Endothelial cell of umbilical vein (primary cell): ENCODE measurements at regions not wholly inside any gene's neighbourhood (a gene's known extent, or its start where the extent isn't known, plus 50 kb on each side); places are given as distances from the start of the nearest gene placed in this dataset.

Source experiments
- BruUV-seq: library from RNA; stranded (reverse); fragments of 400-500 nt; replicated peaks from 2 replicates; lab custom pipeline; 2021; lab: Mats Ljungman, UMichigan
- CTCF ChIA-PET: fragments of 300-600, 350-600 bp; sonication (Branson Sonifier 250); formaldehyde crosslinking; loops from one replicate; lab custom pipeline; 2021; ENCODE audit warnings: antibody characterized with exemption, inconsistent platforms; lab: Charles Lee
- POLR2A ChIA-PET: fragments of 300-600, 350-600 bp; sonication (Branson Sonifier 250); formaldehyde crosslinking; loops from one replicate; lab custom pipeline; 2021; ENCODE audit warnings: antibody characterized with exemption, inconsistent platforms; lab: Charles Lee
- DNase-seq: peaks from one replicate; pipeline ENCODE4 v3.0.0-alpha.2; 2011; ENCODE audit warnings: low read depth, low spot score
- FAIRE-seq: peaks from 2 replicates; lab custom pipeline; 2011; peaks lifted over from hg19 to GRCh38; lab: Jason Lieb, UNC
- H2AFZ ChIP-seq: 2 replicates; pipeline ENCODE4 v1.6.0; 2012; ENCODE audit warnings: low read depth, low read length, control low read depth, inconsistent platforms
- H3K27ac ChIP-seq: 2 replicates; pipeline ENCODE4 v1.5.1; 2011; ENCODE audit warnings: low read depth, mild to moderate bottlenecking, control low read depth, low read length, moderate library complexity; ENCODE audit not compliant: insufficient read depth
- H3K27me3 ChIP-seq, 2 experiments: 2 replicates each; pipeline versions ENCODE4 v1.6.0 to v1.6.1; 2011; ENCODE audit warnings: low read length in 2 of 2, mixed read lengths in 1 of 2; ENCODE audit not compliant: control insufficient read depth in 2 of 2, insufficient read depth in 2 of 2
- H3K36me3 ChIP-seq, 2 experiments: 2 replicates in 1 of 2; 3 replicates in 1 of 2; pipeline ENCODE4 v1.5.1; 2011; ENCODE audit warnings: low read length in 2 of 2, mild to moderate bottlenecking in 1 of 2, moderate library complexity in 1 of 2; ENCODE audit not compliant: control insufficient read depth in 2 of 2, insufficient read depth in 2 of 2; ENCODE audit errors: extremely low read depth in 1 of 2
- H3K4me1 ChIP-seq: 3 replicates; pipeline ENCODE4 v1.5.1; 2011; ENCODE audit warnings: mild to moderate bottlenecking, low read length; ENCODE audit not compliant: control insufficient read depth, insufficient read depth; ENCODE audit errors: extremely low read depth
- H3K4me2 ChIP-seq: 2 replicates; pipeline ENCODE4 v1.6.1; 2011; ENCODE audit warnings: low read length, control low read depth, mixed read lengths; ENCODE audit not compliant: insufficient read depth
- H3K4me3 ChIP-seq, 3 experiments: fragments of 200-600 bp in 1 of 3; sonication (generic), shearing (Covaris generic) in 1 of 3; replicated peaks in 1 of 3; 2 replicates each; pipeline ENCODE4 v1.5.1; 2011 to 2016; ENCODE audit warnings: control low read depth in 3 of 3, low read length in 3 of 3, mild to moderate bottlenecking in 2 of 3, inconsistent platforms in 1 of 3, low read depth in 1 of 3, moderate library complexity in 1 of 3; ENCODE audit not compliant: insufficient read depth in 1 of 3
- H3K79me2 ChIP-seq: 2 replicates; pipeline ENCODE4 v1.6.0; 2012; ENCODE audit warnings: low read length, inconsistent platforms; ENCODE audit not compliant: control insufficient read depth, insufficient read depth
- H3K9ac ChIP-seq: replicated peaks from 2 replicates; pipeline ENCODE3; 2011; ENCODE audit warnings: low read length, control low read depth; ENCODE audit not compliant: insufficient read depth; ENCODE audit errors: extremely low read depth
- H3K9me1 ChIP-seq: replicated peaks from 3 replicates; pipeline ENCODE4 v1.6.0; 2011; ENCODE audit warnings: mild to moderate bottlenecking, low read length; ENCODE audit not compliant: control insufficient read depth, insufficient read depth; ENCODE audit errors: extremely low read depth
- H3K9me3 ChIP-seq: replicated peaks from 2 replicates; pipeline ENCODE4 v1.5.1; 2012; ENCODE audit warnings: low read length, inconsistent platforms; ENCODE audit not compliant: control insufficient read depth, insufficient read depth
- H4K20me1 ChIP-seq: replicated peaks from 2 replicates; pipeline ENCODE3; 2011; ENCODE audit warnings: mild to moderate bottlenecking, low read length; ENCODE audit not compliant: control insufficient read depth, insufficient read depth; ENCODE audit errors: extremely low read depth
- FOS ChIP-seq: IDR thresholded peaks from 2 replicates; pipeline ENCODE4 v1.6.1; 2011; ENCODE audit warnings: mild to moderate bottlenecking, low read length, moderate library complexity, borderline replicate concordance; ENCODE audit not compliant: insufficient read depth
- GATA2 ChIP-seq: IDR thresholded peaks from 2 replicates; pipeline ENCODE4 v1.7.0; 2011; ENCODE audit warnings: low read depth, mild to moderate bottlenecking, moderate library complexity, mixed read lengths, low read length; ENCODE audit not compliant: insufficient read length, insufficient read depth
- MYC ChIP-seq: IDR thresholded peaks from one replicate; pipeline ENCODE4 v1.6.1; 2011; ENCODE audit warnings: mild to moderate bottlenecking, low read depth, low read length
- POLR2A ChIP-seq: IDR thresholded peaks from 2 replicates; pipeline ENCODE4 v1.6.1; 2012; ENCODE audit warnings: low read depth, mild to moderate bottlenecking, control low read depth, low read length
- POLR2AphosphoS5 ChIP-seq: IDR thresholded peaks from 2 replicates; pipeline ENCODE4 v1.6.1; 2012; ENCODE audit warnings: low read depth, mild to moderate bottlenecking, control low read depth, low read length, moderate library complexity; ENCODE audit not compliant: insufficient read depth
- dilution Hi-C: fragments of 300-500 bp; cut with MboI; formaldehyde crosslinking; loops from one replicate; pipeline ENCODE4 v1.15.0; 2019; ENCODE audit warnings: low sequenced_read_pairs; ENCODE audit not compliant: extremely low pct_ligation_motif_present
- intact Hi-C: fragments of 100-400 bp; cut with micrococcal nuclease; formaldehyde crosslinking; loops from one replicate; pipeline ENCODE4 v1.10.0; 2022
- TF ChIP-seq, protein P1 (sequence below), 2 donors: IDR thresholded peaks; 1 replicate in 1 of 2; 2 replicates in 1 of 2; pipeline ENCODE4 v1.5.1; 2011; ENCODE audit warnings: low read length in 2 of 2, mild to moderate bottlenecking in 2 of 2, moderate library complexity in 2 of 2, control low read depth in 1 of 2, inconsistent platforms in 1 of 2, low read depth in 1 of 2; ENCODE audit not compliant: insufficient read depth in 1 of 2; ENCODE audit errors: extremely low read depth in 1 of 2
- TF ChIP-seq, protein P2 (sequence below): IDR thresholded peaks from 2 replicates; pipeline ENCODE4 v1.6.1; 2011; ENCODE audit not compliant: insufficient read depth, insufficient read length

DNA sequence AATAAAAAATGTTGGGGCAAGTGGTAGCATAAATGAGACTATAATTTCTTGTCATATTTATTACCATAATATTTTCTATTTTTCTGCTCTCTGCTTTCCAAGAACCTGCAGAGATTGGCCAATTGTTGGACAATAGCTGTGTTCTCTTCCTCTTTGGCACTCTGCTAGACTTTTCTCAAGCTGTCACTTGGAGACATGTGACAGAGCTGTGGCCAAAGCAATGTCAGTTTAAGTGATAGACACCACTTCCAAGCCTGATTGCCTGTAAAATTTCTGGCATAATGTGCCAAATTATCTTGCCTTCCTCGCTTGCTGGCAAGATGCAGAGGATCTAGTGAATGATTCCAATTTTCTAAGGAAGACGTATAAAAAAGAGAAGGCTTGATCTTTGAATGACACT lies 162.2 kb upstream of the NDST4 start:
- Histone ChIP-seq H3K9me3 (no peaks in the 10 kb centered on the region), H3K9ac (no peak overlapping the region), H3K4me3 (no peak overlapping the region), H2AFZ (no peak overlapping the region), H3K4me1 (no peaks in the 10 kb centered on the region), H4K20me1 (no peaks in the 10 kb centered on the region), H3K27me3 (no peaks in the 10 kb centered on the region), H3K4me2 (no peak overlapping the region), H3K36me3 (no peaks in the 10 kb centered on the region), H3K27ac (no peak overlapping the region), H3K9me1 (no peaks in the 10 kb centered on the region), H3K79me2 (no peaks in the 10 kb centered on the region)
- TF ChIP-seq, protein P1, sequence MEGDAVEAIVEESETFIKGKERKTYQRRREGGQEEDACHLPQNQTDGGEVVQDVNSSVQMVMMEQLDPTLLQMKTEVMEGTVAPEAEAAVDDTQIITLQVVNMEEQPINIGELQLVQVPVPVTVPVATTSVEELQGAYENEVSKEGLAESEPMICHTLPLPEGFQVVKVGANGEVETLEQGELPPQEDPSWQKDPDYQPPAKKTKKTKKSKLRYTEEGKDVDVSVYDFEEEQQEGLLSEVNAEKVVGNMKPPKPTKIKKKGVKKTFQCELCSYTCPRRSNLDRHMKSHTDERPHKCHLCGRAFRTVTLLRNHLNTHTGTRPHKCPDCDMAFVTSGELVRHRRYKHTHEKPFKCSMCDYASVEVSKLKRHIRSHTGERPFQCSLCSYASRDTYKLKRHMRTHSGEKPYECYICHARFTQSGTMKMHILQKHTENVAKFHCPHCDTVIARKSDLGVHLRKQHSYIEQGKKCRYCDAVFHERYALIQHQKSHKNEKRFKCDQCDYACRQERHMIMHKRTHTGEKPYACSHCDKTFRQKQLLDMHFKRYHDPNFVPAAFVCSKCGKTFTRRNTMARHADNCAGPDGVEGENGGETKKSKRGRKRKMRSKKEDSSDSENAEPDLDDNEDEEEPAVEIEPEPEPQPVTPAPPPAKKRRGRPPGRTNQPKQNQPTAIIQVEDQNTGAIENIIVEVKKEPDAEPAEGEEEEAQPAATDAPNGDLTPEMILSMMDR (IDR thresholded peaks at IDR 0.05; ENCODE audit: extremely low read depth in 1 of 2, insufficient read depth in 1 of 2, low read depth in 1 of 2, low read length in 2 of 2): no peak
- TF ChIP-seq POLR2AphosphoS5: no peak
- no peak for TF ChIP-seq MYC
- TF ChIP-seq, protein P2, sequence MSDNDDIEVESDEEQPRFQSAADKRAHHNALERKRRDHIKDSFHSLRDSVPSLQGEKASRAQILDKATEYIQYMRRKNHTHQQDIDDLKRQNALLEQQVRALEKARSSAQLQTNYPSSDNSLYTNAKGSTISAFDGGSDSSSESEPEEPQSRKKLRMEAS: no peak
- TF ChIP-seq GATA2: no peak
- no peak for TF ChIP-seq FOS
- TF ChIP-seq POLR2A: no peak
- FAIRE-seq: no peak
- dilution Hi-C loops: no loop called here
- intact Hi-C loops: no loop called here
- CTCF ChIA-PET: no interaction called here
- POLR2A ChIA-PET: no interaction called here
- no TSS peak for BruUV-seq
- DNase-seq: no peak

DNA sequence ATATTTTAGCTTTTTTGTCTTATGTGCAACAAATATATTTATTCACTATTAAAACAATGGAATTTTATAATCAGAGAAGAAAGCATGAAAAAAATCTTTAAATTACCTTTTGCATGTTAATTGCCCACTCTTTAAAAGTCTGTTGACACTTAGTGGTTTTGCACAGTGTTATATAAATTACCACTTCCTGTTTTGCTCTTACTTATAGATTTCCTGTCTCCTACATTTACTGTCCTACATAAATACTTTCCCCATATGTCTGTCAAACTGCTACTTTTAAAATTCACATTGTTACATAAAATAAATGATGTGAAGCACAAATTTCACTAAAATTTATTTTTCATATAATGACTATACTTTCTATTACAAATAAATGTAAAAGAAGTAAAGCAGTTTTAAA lies 161.1 kb upstream of the NDST4 start:
- POLR2A ChIA-PET: no interaction called here
- no TSS peak for BruUV-seq
- dilution Hi-C loops: no loop called here

More for the DNA sequence above, 161.1 kb upstream of the NDST4 start:
- no peak for FAIRE-seq
- Histone ChIP-seq H2AFZ (no peak overlapping the region), H3K4me2 (no peak overlapping the region), H3K4me3 (no peak overlapping the region), H3K4me1 (no peaks in the 10 kb centered on the region), H3K79me2 (no peaks in the 10 kb centered on the region), H3K27me3 (no peaks in the 10 kb centered on the region), H3K9ac (no peak overlapping the region), H3K36me3 (no peaks in the 10 kb centered on the region), H3K9me3 (no peaks in the 10 kb centered on the region), H3K27ac (no peak overlapping the region), H4K20me1 (no peaks in the 10 kb centered on the region), H3K9me1 (no peaks in the 10 kb centered on the region)
- no peak for DNase-seq
- intact Hi-C loops: no loop called here
- CTCF ChIA-PET: no interaction called here
- no peak for TF ChIP-seq POLR2A
- no peak for TF ChIP-seq FOS
